SK-N-SH treated with all-trans-retinoic acid at 6 μM for 48 hours (cell line): ENCODE measurements at regions not wholly inside any gene's neighbourhood (a gene's known extent, or its start where the extent isn't known, plus 50 kb on each side); places are given as distances from the start of the nearest gene placed in this dataset.
"Not testable (repeated sequence)": the region's sequence is repeated elsewhere in the genome, so short reads cannot be mapped to it uniquely, and the experiment has no call there.

Experiments used
- ATAC-seq: fragments of 200-7000 bp; cut with Tn5 transposase; 3 replicates; pipeline ENCODE4 v1.9.1; 2020; ENCODE audit warnings: mild to moderate bottlenecking, moderate library complexity
- BACH2 ChIP-seq: fragments of 250-450 bp; sonication (Bioruptor Pico); IDR thresholded peaks from 2 replicates; pipeline ENCODE4 v1.9.0; 2021; ENCODE audit warnings: mild to moderate bottlenecking, borderline replicate concordance
- CSDC2 ChIP-seq: fragments of 250-450 bp; sonication (Bioruptor Pico); IDR thresholded peaks from 2 replicates; pipeline ENCODE4 v1.5.0; 2020; ENCODE audit warnings: mild to moderate bottlenecking, moderate library complexity
- ESRRG ChIP-seq: fragments of 250-450 bp; sonication (Bioruptor Pico); IDR thresholded peaks from 2 replicates; pipeline ENCODE4 v1.6.1; 2021; ENCODE audit warnings: mild to moderate bottlenecking
- GLIS3 ChIP-seq: fragments of 250-450 bp; sonication (Bioruptor Pico); IDR thresholded peaks from 2 replicates; pipeline ENCODE4 v1.5.0; 2020; ENCODE audit warnings: mild to moderate bottlenecking, moderate library complexity
- ISL1 ChIP-seq: fragments of 250-450 bp; sonication (Bioruptor Pico); IDR thresholded peaks from 2 replicates; pipeline ENCODE4 v2.1.2; 2022; ENCODE audit warnings: mild to moderate bottlenecking, moderate library complexity
- OSR1 ChIP-seq: fragments of 250-450 bp; sonication (Bioruptor Pico); IDR thresholded peaks from 2 replicates; pipeline ENCODE4 v1.8.0; 2022; ENCODE audit warnings: moderate library complexity, mild to moderate bottlenecking, inconsistent platforms
- PPARA ChIP-seq: fragments of 250-450 bp; sonication (Bioruptor Pico); IDR thresholded peaks from 2 replicates; pipeline ENCODE4 v1.5.0; 2020; ENCODE audit warnings: mild to moderate bottlenecking, borderline replicate concordance
- RARB ChIP-seq: fragments of 250-450 bp; sonication (Bioruptor Pico); IDR thresholded peaks from 2 replicates; pipeline ENCODE4 v1.8.0; 2021; ENCODE audit warnings: mild to moderate bottlenecking, moderate library complexity
- TCF4 ChIP-seq: fragments of 250-450 bp; sonication (Bioruptor Pico); IDR thresholded peaks from 2 replicates; pipeline ENCODE4 v1.8.0; 2021; ENCODE audit warnings: mild to moderate bottlenecking, moderate library complexity, borderline replicate concordance
- TOX ChIP-seq: fragments of 250-450 bp; sonication (Bioruptor Pico); IDR thresholded peaks from 2 replicates; pipeline ENCODE4 v1.8.0; 2021; ENCODE audit warnings: mild to moderate bottlenecking, moderate library complexity, borderline replicate concordance
- ZC3H10 ChIP-seq: fragments of 250-450 bp; sonication (Bioruptor Pico); IDR thresholded peaks from 2 replicates; pipeline ENCODE4 v1.5.1; 2021; ENCODE audit warnings: mild to moderate bottlenecking, moderate library complexity
- ZFP3 ChIP-seq: fragments of 250-450 bp; sonication (Bioruptor Pico); IDR thresholded peaks from 2 replicates; pipeline ENCODE4 v1.5.0; 2020; ENCODE audit warnings: mild to moderate bottlenecking, moderate library complexity
- ZNF565 ChIP-seq: fragments of 450-650 bp; formaldehyde crosslinking; conservative IDR thresholded peaks from 2 replicates; pipeline ENCODE4 v1.5.0; 2020; ENCODE audit warnings: low read depth, mild to moderate bottlenecking, moderate library complexity
- ZNF70 ChIP-seq: fragments of 450-650 bp; formaldehyde crosslinking; IDR thresholded peaks from 2 replicates; pipeline ENCODE4 v1.5.0; 2020; ENCODE audit warnings: mild to moderate bottlenecking, moderate library complexity
- ZNF8 ChIP-seq: fragments of 450-650 bp; formaldehyde crosslinking; IDR thresholded peaks from 2 replicates; pipeline ENCODE4 v1.5.0; 2020; ENCODE audit warnings: mild to moderate bottlenecking, moderate library complexity
- TF ChIP-seq, protein P1 (sequence below): fragments of 250-450 bp; sonication (Bioruptor Pico); IDR thresholded peaks from 2 replicates; pipeline ENCODE4 v1.5.1; 2020; ENCODE audit warnings: low read depth, mild to moderate bottlenecking, moderate library complexity
- TF ChIP-seq, protein P2 (sequence below): fragments of 250-450 bp; sonication (Bioruptor Pico); IDR thresholded peaks from 2 replicates; pipeline ENCODE4 v1.8.0; 2020; ENCODE audit warnings: mild to moderate bottlenecking, moderate library complexity, borderline replicate concordance
- TF ChIP-seq, protein P3 (sequence below): fragments of 250-450 bp; sonication (Bioruptor Pico); IDR thresholded peaks from 2 replicates; pipeline ENCODE4 v1.8.0; 2021; ENCODE audit warnings: low read depth, mild to moderate bottlenecking, moderate library complexity, borderline replicate concordance
- TF ChIP-seq, protein P4 (sequence below): fragments of 250-450 bp; sonication (Bioruptor Pico); IDR thresholded peaks from 2 replicates; pipeline ENCODE4 v1.5.1; 2021; ENCODE audit warnings: mild to moderate bottlenecking, moderate library complexity
- TF ChIP-seq, protein P5 (sequence below): fragments of 250-450 bp; sonication (Bioruptor Pico); IDR thresholded peaks from 2 replicates; pipeline ENCODE4 v1.5.0; 2020; ENCODE audit warnings: mild to moderate bottlenecking, moderate library complexity

DNA sequence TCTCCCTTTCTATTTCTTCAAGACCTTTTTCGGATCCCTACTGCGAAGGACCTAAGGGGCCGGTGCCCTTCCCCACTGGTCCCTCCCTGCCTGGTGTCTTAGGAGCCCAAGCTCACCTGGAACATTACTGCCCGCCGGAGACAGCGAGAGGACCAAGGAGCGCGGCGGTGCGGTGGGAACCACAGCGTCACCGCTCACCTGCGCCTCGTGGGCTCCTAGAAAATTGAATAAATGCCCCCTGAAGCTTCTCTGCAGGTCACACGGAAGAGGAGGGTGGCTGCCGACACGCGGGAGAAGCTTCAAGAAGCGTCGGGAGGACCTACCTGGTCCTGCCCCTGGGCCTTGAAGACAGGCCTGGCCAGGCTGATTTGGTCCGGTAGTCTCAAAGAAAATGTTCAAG, 65.2 kb downstream of the PPIAL4A start:
- TF ChIP-seq RARB = no peak
- TF ChIP-seq, protein P1, sequence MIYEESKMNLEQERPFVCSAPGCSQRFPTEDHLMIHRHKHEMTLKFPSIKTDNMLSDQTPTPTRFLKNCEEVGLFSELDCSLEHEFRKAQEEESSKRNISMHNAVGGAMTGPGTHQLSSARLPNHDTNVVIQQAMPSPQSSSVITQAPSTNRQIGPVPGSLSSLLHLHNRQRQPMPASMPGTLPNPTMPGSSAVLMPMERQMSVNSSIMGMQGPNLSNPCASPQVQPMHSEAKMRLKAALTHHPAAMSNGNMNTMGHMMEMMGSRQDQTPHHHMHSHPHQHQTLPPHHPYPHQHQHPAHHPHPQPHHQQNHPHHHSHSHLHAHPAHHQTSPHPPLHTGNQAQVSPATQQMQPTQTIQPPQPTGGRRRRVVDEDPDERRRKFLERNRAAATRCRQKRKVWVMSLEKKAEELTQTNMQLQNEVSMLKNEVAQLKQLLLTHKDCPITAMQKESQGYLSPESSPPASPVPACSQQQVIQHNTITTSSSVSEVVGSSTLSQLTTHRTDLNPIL = no peak
- no peak for TF ChIP-seq OSR1 (CRISPR knock-in tag)
- TF ChIP-seq TOX = no peak
- TF ChIP-seq ISL1 (CRISPR knock-in tag) = no peak
- TF ChIP-seq TCF4 (CRISPR knock-in tag) = no peak
- TF ChIP-seq ZFP3 (CRISPR knock-in tag) = no peak
- no peak for TF ChIP-seq ZNF8
- no peak for TF ChIP-seq PPARA (CRISPR knock-in tag)
- TF ChIP-seq GLIS3 (CRISPR knock-in tag) = no peak
- TF ChIP-seq, protein P2, sequence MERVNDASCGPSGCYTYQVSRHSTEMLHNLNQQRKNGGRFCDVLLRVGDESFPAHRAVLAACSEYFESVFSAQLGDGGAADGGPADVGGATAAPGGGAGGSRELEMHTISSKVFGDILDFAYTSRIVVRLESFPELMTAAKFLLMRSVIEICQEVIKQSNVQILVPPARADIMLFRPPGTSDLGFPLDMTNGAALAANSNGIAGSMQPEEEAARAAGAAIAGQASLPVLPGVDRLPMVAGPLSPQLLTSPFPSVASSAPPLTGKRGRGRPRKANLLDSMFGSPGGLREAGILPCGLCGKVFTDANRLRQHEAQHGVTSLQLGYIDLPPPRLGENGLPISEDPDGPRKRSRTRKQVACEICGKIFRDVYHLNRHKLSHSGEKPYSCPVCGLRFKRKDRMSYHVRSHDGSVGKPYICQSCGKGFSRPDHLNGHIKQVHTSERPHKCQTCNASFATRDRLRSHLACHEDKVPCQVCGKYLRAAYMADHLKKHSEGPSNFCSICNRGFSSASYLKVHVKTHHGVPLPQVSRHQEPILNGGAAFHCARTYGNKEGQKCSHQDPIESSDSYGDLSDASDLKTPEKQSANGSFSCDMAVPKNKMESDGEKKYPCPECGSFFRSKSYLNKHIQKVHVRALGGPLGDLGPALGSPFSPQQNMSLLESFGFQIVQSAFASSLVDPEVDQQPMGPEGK = no peak
- TF ChIP-seq, protein P3, sequence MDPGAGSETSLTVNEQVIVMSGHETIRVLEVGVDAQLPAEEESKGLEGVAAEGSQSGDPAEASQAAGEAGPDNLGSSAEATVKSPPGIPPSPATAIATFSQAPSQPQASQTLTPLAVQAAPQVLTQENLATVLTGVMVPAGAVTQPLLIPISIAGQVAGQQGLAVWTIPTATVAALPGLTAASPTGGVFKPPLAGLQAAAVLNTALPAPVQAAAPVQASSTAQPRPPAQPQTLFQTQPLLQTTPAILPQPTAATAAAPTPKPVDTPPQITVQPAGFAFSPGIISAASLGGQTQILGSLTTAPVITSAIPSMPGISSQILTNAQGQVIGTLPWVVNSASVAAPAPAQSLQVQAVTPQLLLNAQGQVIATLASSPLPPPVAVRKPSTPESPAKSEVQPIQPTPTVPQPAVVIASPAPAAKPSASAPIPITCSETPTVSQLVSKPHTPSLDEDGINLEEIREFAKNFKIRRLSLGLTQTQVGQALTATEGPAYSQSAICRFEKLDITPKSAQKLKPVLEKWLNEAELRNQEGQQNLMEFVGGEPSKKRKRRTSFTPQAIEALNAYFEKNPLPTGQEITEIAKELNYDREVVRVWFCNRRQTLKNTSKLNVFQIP (CRISPR knock-in tag) = no peak
- no peak for TF ChIP-seq ZC3H10
- TF ChIP-seq, protein P4, sequence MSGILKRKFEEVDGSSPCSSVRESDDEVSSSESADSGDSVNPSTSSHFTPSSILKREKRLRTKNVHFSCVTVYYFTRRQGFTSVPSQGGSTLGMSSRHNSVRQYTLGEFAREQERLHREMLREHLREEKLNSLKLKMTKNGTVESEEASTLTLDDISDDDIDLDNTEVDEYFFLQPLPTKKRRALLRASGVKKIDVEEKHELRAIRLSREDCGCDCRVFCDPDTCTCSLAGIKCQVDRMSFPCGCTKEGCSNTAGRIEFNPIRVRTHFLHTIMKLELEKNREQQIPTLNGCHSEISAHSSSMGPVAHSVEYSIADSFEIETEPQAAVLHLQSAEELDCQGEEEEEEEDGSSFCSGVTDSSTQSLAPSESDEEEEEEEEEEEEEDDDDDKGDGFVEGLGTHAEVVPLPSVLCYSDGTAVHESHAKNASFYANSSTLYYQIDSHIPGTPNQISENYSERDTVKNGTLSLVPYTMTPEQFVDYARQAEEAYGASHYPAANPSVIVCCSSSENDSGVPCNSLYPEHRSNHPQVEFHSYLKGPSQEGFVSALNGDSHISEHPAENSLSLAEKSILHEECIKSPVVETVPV = no peak
- TF ChIP-seq, protein P5, sequence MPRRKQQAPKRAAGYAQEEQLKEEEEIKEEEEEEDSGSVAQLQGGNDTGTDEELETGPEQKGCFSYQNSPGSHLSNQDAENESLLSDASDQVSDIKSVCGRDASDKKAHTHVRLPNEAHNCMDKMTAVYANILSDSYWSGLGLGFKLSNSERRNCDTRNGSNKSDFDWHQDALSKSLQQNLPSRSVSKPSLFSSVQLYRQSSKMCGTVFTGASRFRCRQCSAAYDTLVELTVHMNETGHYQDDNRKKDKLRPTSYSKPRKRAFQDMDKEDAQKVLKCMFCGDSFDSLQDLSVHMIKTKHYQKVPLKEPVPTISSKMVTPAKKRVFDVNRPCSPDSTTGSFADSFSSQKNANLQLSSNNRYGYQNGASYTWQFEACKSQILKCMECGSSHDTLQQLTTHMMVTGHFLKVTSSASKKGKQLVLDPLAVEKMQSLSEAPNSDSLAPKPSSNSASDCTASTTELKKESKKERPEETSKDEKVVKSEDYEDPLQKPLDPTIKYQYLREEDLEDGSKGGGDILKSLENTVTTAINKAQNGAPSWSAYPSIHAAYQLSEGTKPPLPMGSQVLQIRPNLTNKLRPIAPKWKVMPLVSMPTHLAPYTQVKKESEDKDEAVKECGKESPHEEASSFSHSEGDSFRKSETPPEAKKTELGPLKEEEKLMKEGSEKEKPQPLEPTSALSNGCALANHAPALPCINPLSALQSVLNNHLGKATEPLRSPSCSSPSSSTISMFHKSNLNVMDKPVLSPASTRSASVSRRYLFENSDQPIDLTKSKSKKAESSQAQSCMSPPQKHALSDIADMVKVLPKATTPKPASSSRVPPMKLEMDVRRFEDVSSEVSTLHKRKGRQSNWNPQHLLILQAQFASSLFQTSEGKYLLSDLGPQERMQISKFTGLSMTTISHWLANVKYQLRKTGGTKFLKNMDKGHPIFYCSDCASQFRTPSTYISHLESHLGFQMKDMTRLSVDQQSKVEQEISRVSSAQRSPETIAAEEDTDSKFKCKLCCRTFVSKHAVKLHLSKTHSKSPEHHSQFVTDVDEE (CRISPR knock-in tag) = no peak
- TF ChIP-seq CSDC2 (CRISPR knock-in tag) = no peak
- no peak for TF ChIP-seq ZNF70 (CRISPR knock-in tag)
- TF ChIP-seq BACH2 = no peak
- TF ChIP-seq ESRRG (CRISPR knock-in tag) = no peak
- TF ChIP-seq ZNF565 (CRISPR knock-in tag) = no peak
- TF ChIP-seq, all 23 proteins: peak for 0
- no peak for ATAC-seq

DNA sequence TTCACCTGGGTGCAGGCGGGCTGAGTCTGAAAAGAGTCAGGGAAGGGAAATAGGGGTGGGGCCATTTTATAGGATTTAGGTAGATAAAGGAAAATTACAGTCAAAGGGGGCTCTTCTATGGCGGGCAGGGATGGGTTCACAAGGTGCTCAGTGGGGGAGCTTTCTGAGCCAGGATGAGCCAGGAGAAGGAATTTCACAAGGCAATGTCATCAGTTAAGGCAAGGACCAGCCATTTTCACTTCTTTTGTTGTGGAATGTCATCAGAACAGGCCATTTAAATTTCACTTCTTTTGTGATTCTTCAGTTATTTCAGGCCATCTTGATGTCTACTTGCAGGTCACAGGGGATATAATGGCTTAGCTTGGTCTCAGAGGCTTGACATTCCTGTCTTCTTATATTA, 66.4 kb downstream of the PPIAL4A start:
- ATAC-seq = not testable (repeated sequence)

DNA sequence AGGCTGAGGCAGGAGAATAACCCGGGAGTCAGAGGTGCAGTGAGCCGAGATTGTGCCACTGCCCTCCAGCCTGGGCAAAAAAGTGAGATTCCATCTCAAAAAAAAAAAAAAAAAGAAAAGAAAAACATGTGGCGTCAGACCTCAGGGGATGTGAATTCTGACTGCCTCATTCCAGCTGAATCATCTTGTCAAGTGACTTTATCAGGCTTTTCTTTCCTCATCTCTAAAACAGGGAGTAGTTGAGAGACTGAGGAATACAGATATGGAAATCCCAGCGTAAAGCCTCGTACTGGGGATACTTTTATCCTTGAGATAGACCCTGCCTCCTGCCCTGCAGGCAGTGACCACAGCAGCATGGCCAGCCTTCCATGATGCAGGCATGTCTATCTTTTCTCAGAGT, 76.4 kb downstream of the PPIAL4A start:
- not testable (repeated sequence) for ATAC-seq

DNA sequence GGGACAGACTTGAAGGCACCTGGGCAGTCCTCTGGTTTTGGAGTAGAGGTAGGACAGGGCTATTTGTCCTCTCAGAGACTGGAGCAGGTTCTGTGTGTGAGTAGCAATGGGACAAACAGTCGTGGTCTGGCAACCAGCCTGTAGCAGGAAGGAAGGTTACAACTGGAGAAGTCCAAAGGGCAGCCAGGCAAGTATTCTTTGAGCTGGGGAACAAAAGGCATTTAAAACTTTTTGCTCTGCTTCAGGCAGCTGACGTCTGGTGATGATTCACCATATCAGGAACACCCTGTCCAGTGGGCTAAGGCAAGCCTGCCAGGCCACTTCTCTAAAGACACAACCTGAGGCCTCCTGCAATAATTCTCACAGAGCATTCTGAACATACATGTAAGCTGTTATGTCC, 83.3 kb downstream of the PPIAL4A start:
- ATAC-seq = not testable (repeated sequence)

DNA sequence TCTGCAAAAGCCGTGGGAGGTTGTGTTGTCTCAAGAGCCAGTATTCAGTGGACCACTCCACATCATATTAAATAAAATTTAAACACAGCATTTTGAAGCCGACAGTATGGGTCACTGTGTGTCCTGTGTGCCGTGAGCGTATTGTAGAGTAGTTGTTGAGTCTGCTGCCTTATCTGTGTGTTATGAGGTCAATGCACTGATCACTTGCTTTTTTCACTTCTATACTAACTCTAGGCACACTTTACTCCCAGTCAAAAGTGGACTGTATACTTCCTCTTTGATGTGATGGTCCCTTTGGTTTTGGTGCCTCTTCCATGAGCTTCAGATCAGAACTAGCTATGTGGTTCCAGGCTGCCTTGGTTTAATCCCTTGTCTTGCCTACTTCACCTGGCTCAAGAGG, 84.3 kb downstream of the PPIAL4A start:
- not testable (repeated sequence) for ATAC-seq

DNA sequence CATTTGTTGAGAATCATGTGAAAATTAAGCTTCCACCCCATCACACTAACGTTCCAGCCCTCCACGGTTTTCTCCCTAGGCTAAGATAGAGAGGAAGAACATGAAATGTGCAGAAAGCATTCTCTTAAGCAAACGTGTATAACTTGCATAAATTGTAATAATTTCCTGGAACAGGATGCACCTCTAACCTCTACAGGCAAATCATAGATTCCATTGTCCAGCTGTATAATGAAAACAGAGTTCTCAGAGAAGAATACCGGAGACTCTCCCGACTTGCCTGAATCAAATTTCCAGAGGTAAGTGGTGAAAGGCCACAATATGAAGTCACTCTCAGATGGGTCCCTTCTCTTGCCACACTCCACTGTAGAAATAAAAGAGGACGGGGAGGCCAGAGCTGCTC, 87.7 kb downstream of the PPIAL4A start:
- ATAC-seq = not testable (repeated sequence)

DNA sequence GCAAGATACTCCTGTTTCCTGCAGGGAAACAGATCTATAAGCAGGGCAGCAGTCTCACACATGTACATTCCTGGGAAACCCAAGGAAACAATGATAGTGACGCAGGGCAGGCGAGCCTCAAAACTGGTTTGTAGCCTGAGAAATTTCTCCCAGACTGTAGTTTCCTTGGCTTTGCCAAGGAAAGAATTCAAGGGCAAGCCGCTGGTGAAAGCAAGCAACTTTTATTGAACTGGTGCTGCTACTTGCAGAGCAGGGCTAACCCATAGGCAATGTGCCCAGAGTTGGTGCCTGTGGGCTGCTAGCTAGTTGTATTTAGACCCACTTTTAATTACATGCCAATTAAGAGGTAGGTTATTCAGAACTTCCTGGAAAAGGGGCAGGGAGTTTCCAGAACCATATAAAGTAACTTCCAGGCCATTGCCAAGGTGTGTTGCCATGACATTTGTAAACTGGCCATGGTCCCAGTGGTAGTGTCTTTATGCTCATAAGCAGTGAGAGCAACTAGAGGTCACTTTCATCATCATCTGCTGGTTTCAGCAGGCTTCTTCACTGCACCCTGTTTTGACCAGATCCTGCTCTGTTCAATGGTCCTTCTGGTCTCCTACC, 92.0 kb downstream of the PPIAL4A start:
- ATAC-seq = not testable (repeated sequence)

DNA sequence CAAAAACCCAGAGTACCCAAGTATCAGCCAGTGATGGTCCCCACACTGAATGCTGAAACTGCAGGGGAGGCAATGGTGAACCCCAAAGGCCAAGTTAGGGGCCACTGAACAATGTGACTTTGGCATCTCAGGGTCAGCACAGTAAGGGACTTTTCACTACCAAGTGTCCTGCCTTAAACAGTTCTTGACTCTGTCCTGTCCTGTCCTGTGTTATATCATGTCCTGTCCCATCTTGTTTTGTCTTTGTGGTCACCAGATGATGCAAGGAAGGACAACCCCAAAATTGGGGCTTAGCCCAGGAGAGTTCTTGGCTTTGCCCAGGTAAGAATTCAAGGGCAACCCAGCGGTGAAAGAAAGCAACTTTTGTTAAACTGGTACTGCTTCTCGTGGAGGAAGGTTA, 105.0 kb downstream of the PPIAL4A start:
- not testable (repeated sequence) for ATAC-seq

DNA sequence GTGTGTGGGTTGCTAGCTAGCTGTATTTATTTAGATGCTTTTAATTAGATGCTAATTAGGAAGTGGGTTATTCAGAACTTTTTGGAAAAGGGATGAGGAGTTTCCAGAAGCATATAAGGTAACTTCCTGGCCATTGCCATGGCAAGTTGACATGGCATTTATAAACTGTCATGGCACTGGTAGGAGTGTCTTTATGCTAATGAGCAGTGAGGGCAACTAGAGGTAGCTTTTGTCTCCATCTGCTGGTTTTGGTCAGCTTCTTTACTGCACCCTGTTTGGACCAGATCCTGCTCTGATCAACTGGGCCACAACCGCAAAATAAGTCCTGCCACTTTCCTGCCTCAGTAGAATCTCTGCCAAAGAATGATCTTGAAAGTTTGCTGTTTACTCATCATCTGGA, 105.5 kb downstream of the PPIAL4A start:
- peak; percentile 86 for ATAC-seq

DNA sequence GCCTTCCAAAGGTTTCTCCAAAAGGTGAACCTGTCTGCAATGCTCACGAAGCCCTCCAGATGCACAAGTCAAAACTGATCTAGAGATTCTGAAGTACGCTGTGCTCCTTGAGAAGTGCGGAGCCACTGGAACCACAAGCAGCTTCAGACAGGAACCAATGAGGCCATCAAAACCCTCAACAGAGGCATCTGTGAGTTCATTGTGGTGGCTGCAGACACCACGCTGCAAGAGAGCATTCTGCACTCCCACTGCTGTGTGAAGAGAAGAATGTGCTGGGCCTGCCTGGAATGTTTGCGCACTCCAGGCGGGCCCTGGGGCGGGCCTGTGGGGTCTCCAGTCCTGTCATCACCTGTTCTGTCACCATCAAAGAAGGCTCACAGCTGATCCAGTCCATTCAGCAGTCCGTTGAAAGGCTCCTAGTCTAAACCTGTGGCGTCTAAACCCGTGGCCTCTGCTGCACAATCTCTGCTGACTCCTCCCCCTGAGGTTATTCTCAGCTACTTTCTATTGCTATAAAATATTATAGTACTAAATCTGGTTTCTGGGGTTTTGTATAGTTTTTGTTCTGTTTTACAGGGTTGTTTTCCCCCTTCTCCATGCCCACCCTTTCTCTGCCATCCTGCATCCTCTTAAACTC, 111.6 kb downstream of the PPIAL4A start:
- not testable (repeated sequence) for ATAC-seq
